ENCODE measurements at regions not wholly inside any gene's neighbourhood (a gene's known extent, or its start where the extent isn't known, plus 50 kb on each side); places are given as distances from the start of the nearest gene placed in this dataset.
"Not testable (repeated sequence)": the region's sequence is repeated elsewhere in the genome, so short reads cannot be mapped to it uniquely, and the experiment has no call there.

DNA sequence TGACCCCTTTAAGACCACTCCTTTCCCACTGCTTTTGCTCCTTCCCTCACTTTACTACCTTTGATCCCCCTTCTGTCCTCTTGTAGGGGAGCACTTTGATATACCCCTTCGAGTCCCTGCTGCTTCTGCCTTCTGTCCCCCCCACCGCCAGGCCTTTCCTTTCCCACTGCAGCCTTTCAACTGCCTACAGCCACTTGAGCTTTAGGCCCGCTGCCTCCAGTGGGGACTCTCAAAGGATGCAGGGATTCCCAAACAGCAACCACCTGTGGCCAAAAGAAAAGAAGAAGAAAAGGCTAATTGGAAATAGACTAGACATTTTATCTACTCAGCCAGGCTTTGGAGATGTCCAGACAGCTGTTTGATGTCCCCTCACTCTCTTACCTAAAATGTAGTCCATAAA is 77.0 kb upstream of the DTNBP1 start:
- DNase-seq = no peak

DNA sequence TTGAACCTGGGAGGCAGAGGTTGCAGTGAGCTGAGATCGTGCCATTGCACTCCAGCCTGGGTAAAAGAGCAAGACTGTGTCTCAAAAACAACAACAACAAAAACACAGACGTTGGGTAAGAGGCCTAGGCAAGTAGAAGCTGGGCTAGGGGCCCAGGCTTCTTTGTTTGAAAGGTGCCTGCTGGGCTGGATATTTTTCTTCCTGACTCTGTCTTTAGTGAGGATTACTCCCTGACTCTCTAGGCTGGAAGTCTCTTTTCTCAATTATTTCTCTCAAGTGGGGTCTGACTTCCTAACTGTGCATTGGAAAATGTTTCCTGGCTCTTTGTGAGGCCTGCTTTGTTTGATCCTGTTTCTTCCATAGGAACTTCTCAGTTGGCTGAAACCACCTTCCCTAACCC is 76.5 kb upstream of the DTNBP1 start:
- DNase-seq = no peak

DNA sequence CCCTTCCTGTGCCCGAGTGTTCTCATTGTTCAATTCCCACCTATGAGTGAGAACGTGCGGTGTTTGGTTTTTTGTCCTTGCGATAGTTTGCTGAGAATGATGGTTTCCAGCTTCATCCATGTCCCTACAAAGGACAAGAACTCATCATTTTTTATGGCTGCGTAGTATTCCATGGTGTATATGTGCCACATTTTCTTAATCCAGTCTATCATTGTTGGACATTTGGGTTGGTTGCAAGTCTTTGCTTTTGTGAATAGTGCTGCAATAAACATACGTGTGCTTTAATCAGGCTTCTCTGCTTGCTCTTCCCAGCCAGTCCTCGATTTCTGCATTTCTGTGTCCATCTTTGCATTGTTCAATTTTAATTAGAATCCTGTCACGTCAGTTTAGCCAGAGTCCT is 75.4 kb upstream of the DTNBP1 start:
- DNase-seq = not testable (repeated sequence)

DNA sequence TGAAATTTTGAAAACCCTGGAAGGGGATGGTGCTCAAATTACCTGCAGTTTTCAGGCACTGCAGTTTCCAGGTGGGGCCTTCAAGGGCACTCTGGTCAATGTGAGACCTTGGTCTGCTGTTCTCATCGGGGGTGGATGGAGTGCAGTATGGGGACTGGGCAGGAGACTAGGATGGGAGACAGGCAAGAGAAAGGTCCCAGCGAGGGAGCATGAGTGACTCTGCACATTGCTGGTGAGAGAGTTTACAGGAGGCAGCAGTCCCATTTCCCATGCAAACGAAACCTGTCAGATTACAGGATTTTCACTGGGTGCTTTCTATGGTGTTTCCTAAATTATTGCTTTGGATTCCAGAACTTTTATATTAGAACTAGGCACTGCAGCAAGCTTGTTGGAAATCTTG is 73.5 kb upstream of the DTNBP1 start:
- no peak for DNase-seq

DNA sequence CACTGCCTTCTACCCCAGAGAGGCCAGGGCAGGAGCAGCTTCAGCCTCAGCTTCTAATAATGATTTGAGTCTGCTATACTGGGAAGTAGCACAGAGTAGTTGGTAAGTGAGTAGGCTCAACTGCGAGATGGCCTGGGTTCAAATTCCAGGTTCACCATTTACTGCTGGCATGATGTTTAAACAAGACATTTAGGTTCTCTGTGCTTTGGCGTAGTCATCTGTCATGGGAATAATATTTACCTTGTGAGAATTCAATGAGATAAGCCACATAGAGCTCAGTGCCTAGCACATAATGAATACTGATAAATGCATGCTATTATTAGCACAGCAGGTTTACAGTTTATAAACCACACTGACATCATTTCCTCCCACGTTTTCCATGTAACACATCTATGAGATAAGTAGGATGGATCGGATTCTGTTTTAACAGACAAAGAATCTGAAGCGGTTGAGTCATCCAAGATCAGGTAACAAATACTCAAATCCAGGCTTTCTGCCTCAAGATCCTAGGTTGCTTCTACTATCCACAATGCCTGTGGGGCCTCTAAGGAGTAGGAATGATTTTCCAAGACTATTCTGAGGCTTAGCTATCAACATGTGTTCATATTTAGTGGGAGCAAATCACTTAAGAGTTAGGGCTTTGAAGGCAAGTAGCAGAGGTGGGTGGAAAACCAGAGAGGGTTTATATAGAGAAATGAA is 72.9 kb upstream of the DTNBP1 start:
- no peak for DNase-seq

DNA sequence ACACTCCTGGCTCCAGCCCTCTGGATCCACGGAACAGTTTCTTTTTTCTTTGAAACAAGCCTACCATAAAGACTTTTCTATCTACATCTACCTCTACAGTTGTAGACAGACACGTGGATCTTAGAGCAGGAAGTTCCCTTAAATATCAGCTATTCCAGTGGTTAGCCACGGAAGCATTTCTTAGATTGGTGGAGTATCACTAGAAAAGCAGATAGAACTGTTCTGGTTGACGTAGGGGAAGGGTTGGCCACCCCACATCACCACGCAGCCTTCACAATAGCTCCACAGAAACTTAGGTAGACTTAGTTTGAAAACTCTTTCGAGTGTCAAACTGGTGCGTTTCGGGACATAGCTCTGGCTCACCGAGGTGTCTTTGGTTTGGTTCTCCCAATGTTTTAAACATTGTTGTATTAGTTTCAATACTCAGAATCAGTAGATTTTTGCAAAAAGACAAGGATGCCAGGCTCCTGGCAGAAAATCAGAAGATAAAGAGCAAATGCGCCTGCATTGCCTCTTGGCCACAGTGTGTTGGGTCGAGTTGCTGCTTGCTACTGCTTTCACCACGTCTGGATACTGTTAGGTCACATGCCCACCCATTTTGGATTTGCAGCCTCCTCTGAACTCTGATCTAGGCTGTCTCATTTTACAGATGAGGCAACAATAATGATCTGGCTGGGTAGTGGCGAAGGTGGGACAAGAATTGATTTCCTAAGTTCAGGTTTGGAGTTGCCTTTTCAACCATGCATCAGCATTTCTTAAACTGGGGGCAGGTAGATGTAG is 71.5 kb upstream of the DTNBP1 start:
- DNase-seq = no peak

DNA sequence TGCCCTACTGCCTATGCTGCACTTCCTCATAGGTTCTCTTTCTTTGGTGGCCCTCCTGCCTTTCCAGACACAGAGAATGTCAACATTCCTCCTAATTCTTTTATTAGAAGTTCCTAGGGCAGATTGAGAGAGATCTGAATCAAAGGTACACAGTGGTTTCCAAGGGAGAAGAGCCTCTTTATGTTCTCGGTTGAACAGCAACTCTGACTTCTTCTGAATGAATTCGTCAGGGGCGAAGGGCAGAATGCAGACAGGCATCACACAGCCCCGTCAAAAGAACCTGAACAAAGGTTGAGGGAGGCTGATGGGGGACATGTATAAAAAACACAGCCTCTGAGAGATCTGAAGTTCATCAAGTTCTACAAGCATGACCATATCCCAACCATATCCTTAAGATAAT is 68.1 kb upstream of the DTNBP1 start:
- no peak for DNase-seq

DNA sequence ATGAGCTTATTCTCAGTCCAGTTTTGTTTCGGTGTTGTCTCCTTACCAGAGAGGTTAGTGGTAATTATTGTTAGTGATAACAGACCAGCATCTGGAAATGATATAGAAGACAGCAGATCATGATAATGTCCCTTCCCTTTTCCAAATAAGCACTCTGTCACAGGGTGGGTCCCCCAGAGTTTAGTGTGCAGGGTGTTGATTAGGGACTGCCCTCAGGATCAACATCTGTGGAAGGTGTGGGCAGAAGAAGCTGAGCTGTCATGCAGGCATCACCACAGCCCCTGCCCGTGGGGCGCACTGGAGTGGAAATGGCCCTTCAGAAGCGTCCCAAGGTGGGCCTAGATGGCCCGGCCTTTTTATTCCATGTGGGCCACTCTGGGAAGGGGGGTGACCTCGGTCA is 67.6 kb upstream of the DTNBP1 start:
- no peak for DNase-seq

DNA sequence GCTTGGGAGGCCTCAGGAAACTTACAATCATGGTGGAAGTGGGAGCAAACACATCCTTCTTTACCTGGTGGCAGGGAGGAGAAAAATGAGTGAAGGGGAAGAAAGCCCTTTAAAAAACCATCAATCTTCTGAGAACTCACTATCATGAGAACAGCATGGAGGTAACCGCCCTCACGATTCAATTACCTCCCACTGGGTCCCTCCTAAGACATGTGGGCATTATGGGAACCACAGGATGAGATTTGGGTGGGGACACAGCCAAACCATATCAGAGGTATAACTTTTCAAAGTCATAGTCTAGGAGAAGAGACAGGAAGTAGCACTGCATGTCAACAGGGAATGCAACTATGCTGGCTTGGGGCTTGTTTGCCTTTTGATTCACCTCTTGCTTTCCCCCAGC is 59.9 kb upstream of the DTNBP1 start:
- no peak for DNase-seq

DNA sequence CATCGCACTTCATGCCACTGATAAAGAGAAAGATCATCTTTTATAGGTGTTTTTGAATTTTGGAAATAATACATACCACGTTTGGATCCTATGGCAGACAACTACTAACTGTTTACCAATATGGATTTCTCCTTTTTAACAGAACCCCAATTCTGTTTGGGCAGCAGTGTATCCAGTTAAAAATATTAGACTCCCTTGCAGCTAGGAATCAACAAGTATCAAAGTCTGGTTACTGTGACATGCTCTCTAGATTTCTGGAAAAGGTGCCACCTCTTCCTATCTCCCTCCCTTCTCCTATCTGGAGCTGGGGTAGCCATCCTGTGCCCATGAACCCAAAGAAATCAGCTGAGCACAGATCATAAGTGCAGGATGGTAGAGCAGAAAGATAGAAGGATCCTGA is 54.1 kb upstream of the DTNBP1 start:
- no peak for DNase-seq

DNA sequence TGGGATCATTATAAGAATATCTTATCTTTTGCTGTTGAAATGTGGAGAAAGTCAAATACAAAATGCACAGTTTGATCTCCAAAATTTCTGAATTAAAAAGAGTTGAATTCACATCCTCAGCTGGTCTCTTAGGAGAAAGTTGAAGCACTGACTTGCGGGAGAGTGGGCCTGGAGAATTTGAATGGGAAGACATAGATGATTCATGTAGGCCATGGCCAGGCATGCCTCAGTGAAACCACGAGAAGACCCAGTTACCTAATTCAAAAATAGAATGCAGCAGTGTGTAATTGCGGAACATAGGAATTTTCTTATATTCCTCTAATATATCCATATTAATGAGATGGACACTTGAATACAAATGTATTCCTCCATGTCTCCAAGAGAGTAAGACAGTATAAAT is 53.0 kb upstream of the DTNBP1 start:
- no peak for DNase-seq

DNA sequence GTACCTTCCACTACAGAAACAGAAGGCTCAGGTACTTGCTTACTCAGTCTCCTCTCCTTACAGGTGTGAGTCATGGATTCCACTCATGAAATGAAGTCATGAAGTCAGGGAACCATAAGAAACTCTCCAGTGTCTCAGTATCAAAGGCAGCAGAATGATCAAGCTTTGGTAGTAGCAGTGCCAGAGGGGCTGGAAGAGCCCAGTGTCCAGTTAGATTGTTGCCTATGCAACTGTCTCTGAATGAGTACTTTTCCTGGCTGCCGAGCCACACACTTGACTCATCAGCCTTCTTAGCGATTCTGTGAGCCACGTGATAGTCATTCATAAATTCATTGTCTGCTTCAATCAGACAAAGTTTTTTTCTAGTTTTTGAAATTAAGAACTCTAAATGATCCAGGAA is 52.2 kb upstream of the DTNBP1 start:
- no peak for DNase-seq

DNA sequence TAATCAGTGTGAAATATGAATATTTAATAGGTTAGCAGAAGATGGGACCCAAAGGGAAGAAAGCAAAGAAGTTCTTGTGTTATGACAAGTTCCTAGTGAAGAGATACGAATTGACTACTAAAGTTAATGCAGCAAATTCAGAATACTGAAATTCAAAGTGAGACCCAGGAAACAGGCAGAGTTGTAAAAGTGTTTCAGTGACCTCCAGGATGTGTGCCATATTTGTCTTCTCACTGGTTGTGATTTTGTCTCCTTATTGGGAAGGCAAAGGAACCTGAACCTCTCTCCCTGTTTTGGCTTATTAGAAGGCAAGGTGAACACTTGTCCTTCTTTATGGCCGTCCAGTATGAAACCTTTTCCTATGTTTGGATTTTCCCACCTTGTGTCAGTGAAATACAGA is 51.8 kb upstream of the DTNBP1 start:
- DNase-seq = no peak

DNA sequence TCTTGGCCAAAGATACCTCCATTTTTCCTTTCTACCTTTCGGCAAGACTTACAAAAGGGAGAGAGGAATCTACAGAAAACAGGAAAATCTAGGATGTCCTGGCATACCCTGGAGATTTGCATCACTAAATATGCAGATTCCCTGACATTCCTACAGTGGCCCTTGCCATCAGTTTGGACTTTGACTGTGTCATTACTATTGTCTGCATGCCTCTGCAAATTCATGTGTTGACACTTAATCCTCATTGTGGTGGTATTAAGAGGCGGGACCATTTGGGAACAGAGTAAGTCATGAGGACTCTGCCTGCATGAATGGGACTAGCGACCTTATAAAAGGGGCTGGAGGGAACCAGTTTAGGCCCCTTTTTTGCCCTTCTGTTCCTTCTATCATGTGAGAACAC is 50.5 kb upstream of the DTNBP1 start:
- no peak for DNase-seq

DNA sequence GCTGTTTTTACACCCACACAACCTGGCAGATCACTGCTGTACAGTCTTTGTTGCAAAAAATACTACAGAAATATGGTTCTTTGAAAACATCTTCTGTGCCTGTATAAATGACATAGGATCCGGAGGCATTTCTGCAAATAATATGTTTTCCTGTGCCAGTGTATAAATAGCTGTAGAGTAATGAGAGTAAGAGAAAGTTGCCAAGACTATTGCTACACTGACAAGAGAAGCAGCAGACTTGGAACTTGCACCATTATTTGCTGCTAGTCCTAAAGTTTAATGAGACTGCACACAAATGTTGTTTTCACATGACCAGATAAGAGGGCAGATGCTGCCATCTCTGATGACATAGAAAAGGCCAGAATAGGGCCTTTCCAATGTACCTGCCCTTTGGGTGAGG is 50.0 kb upstream of the DTNBP1 start:
- no peak for DNase-seq
